Glutamatergic neuron (in vitro differentiated cells): ENCODE measurements at regions not wholly inside any gene's neighbourhood (a gene's known extent, or its start where the extent isn't known, plus 50 kb on each side); places are given as distances from the start of the nearest gene placed in this dataset.

Experiments
- DNase-seq: peaks from one replicate; pipeline ENCODE4 v3.0.0; 2022
- H3K27ac Mint-ChIP-seq: one replicate; pipeline ENCODE4 v1.8.0; 2020; ENCODE audit warnings: mild to moderate bottlenecking, mixed read lengths, inconsistent platforms; ENCODE audit not compliant: unreplicated experiment
- H3K27me3 Mint-ChIP-seq: one replicate; pipeline ENCODE4 v1.8.0; 2020; ENCODE audit warnings: mild to moderate bottlenecking, moderate library complexity, mixed read lengths, inconsistent platforms; ENCODE audit not compliant: unreplicated experiment
- H3K36me3 Mint-ChIP-seq: one replicate; pipeline ENCODE4 v1.8.0; 2020; ENCODE audit warnings: mild to moderate bottlenecking, mixed read lengths, inconsistent platforms; ENCODE audit not compliant: unreplicated experiment
- H3K4me1 Mint-ChIP-seq: one replicate; pipeline ENCODE4 v1.8.0; 2020; ENCODE audit warnings: mild to moderate bottlenecking, low read depth, mixed read lengths, inconsistent platforms; ENCODE audit not compliant: unreplicated experiment
- H3K4me3 Mint-ChIP-seq: one replicate; pipeline ENCODE4 v1.8.0; 2020; ENCODE audit warnings: mild to moderate bottlenecking, mixed read lengths, inconsistent platforms; ENCODE audit not compliant: unreplicated experiment
- H3K9me3 Mint-ChIP-seq: one replicate; pipeline ENCODE4 v1.8.0; 2020; ENCODE audit warnings: mild to moderate bottlenecking, moderate library complexity, mixed read lengths, inconsistent platforms; ENCODE audit not compliant: unreplicated experiment
- TF ChIP-seq, protein P1 (sequence below): fragments of 200-600 bp; sonication (generic); IDR thresholded peaks from one replicate; pipeline ENCODE4 v1.5.0; 2021; ENCODE audit not compliant: partially characterized antibody, unreplicated experiment

DNA sequence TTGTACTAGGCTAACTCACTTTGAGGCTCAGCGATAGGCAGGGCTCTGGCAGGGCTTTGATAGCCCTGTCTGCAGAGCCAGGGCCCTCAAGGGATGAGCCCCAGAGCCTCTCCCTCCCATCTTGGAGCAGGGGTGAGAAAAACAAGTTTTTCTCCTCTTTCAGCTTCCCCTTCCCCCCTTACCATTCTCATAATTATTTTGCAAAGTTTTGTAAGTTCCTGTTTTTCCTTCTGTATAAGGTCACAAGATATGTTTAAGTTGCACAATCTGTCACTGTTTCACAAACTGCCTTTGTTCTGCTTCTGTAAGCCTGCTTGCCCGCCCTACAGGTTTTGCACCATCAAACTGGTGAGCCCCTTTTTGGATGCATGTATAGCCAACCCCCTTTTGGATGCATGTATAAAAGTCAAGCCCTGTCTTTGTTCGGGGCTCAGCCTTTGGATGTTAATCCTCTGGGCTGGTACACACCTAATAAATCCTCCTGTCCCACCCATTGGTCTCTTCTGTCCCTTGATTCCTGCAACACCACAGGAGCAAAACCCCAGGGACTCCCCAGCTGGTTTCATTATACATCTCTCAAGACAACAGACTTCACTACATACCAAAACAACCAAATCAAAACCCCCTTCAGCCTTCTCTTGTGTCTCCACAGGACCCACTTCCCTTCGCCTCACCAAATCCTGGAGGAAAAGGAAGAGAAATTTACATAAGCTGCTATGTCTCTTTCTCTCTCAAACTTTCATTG, 52.5 kb upstream of the RESF1 start:
- TF ChIP-seq, protein P1, sequence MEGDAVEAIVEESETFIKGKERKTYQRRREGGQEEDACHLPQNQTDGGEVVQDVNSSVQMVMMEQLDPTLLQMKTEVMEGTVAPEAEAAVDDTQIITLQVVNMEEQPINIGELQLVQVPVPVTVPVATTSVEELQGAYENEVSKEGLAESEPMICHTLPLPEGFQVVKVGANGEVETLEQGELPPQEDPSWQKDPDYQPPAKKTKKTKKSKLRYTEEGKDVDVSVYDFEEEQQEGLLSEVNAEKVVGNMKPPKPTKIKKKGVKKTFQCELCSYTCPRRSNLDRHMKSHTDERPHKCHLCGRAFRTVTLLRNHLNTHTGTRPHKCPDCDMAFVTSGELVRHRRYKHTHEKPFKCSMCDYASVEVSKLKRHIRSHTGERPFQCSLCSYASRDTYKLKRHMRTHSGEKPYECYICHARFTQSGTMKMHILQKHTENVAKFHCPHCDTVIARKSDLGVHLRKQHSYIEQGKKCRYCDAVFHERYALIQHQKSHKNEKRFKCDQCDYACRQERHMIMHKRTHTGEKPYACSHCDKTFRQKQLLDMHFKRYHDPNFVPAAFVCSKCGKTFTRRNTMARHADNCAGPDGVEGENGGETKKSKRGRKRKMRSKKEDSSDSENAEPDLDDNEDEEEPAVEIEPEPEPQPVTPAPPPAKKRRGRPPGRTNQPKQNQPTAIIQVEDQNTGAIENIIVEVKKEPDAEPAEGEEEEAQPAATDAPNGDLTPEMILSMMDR: no peak
- peaks cover 11% of the 10 kb centered on the region for H3K9me3 Mint-ChIP-seq
- H3K27me3 Mint-ChIP-seq: peaks cover 2% of the 10 kb centered on the region
- H3K27ac Mint-ChIP-seq: no peak overlapping the region
- no peak for DNase-seq
- H3K36me3 Mint-ChIP-seq: peaks cover 26% of the 10 kb centered on the region
- no peak overlapping the region for H3K4me3 Mint-ChIP-seq
- no peaks in the 10 kb centered on the region for H3K4me1 Mint-ChIP-seq

DNA sequence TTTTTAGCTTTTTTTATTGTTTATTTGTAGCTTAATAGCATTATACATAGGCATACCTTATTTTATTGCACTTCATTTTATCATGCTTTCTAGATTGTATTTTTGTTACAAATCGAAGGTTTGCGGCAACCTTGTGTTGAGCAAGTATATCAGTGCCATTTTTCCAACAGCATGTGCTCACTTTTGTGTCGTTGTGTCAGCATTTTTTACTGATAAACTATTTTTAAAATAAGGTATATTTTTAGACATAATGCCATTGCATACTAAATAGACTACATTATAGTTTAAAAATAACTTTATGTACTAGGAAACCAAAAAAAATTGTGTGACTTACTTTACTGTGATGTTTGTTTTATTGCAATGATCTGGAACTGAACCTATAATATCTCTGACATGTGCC, 56.2 kb upstream of the RESF1 start:
- TF ChIP-seq, protein P1: no peak
- Mint-ChIP-seq H3K4me1 (peaks cover 3% of the 10 kb centered on the region), H3K9me3 (peaks cover 6% of the 10 kb centered on the region), H3K4me3 (no peak overlapping the region), H3K27me3 (peaks cover 4% of the 10 kb centered on the region), H3K36me3 (peaks cover 13% of the 10 kb centered on the region), H3K27ac (no peak overlapping the region)
- DNase-seq: no peak

DNA sequence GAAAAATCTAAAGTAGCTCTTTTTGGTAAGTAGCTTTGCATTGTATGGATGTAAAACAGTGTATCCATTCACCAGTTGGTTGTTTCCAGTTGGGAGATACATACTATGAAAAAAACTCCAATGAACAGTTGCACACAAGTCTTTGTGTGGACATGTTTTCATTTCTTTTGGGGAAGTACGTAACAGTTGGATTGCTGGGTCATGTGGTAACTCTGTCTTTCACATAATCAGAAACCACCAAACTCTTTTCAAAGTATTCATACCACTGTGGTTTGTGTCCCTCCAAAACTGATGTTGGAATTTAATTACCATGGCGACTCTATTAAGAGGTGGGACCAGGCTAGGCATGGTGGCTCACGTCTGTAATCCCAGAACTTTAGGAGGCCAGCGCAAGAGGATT, 58.9 kb upstream of the RESF1 start:
- H3K36me3 Mint-ChIP-seq: no peaks in the 10 kb centered on the region
- no peaks in the 10 kb centered on the region for H3K9me3 Mint-ChIP-seq
- no peak overlapping the region for H3K27ac Mint-ChIP-seq
- peaks cover 2% of the 10 kb centered on the region for H3K27me3 Mint-ChIP-seq
- DNase-seq: no peak
- TF ChIP-seq, protein P1: no peak
- peaks cover 3% of the 10 kb centered on the region for H3K4me1 Mint-ChIP-seq
- H3K4me3 Mint-ChIP-seq: no peak overlapping the region

DNA sequence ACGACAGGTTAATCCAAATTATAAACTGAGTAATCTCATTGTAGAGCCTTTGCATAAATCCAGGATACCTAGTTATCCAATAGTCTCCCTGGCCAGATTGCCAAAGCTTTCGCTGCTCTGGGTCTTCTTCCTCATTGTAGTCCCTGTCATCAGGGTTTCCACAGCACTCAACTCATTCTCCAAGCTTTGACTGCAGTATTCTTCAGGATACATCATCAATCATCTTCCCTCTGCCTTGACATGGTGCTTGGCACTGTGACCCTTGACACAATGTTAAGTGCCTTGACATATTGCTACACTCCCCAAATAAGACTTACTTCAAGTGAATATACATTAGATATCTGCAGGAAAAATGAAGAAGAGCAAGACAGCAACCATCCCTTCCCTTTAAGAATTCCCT, 60.1 kb upstream of the RESF1 start:
- no peak for DNase-seq

More for the DNA sequence above, 60.1 kb upstream of the RESF1 start:
- Mint-ChIP-seq H3K36me3 (no peaks in the 10 kb centered on the region), H3K4me1 (peaks cover 3% of the 10 kb centered on the region), H3K27ac (no peak overlapping the region), H3K9me3 (no peaks in the 10 kb centered on the region), H3K4me3 (no peak overlapping the region), H3K27me3 (peaks cover 3% of the 10 kb centered on the region)
- TF ChIP-seq, protein P1: no peak
